ENCODE measurements at regions not wholly inside any gene's neighbourhood (a gene's known extent, or its start where the extent isn't known, plus 50 kb on each side); places are given as distances from the start of the nearest gene placed in this dataset.

DNA sequence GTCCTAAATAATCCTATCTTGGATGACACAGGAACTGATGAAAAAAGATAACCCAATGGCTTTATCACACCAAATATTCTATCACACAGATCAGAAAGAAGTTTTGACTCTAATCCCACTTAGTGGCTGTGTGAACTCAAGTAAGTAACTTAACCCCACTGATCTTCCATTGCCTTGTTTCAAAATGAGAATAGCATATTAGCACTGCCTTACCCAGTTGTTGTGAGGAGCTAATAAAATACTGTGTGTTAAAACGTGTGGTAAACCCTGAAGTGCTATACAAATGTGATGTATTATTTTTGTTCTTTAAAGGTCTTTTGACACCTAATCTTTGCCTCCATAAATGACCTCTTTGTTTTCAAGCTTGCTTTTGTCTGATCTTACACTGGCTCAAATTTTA lies 60.9 kb upstream of the ARID2 start:
- no peak for DNase-seq (ENCODE audit: low read depth in 1 of 2, low spot score in 1 of 2)

DNA sequence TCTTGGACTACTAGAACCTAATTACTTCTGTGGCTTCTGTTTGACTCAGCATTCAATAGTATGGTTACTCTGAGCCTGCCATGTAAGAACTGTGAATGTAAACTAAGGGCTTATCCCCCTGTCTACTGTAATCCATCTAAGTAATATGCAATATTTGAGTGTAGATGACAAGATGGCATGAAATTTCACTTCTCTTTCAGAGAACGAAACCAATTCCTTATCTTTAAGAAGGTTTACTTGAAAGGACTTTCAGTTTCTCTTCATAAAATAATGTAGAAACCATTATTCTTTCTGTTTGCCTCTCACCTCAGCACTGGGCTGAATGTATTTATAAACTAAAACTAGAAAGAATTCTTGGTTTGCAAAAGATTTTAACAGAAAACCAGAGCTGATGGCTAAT lies 60.4 kb upstream of the ARID2 start:
- no peak for DNase-seq (ENCODE audit: low read depth in 1 of 2, low spot score in 1 of 2)

- no peak for DNase-seq (ENCODE audit: low read depth in 1 of 2, low spot score in 1 of 2)
These were observed 59.7 kb upstream of the ARID2 start for GRCh38 chr12:45669792-45670191.

GRCh38 chr12:45670346-45671065 lies 59.0 kb upstream of the ARID2 start:
- DNase-seq (ENCODE audit: low read depth in 1 of 2, low spot score in 1 of 2) = no peak

- DNase-seq (ENCODE audit: low read depth in 1 of 2, low spot score in 1 of 2) = no peak
These were observed 58.3 kb upstream of the ARID2 start for GRCh38 chr12:45671254-45671653.

DNA sequence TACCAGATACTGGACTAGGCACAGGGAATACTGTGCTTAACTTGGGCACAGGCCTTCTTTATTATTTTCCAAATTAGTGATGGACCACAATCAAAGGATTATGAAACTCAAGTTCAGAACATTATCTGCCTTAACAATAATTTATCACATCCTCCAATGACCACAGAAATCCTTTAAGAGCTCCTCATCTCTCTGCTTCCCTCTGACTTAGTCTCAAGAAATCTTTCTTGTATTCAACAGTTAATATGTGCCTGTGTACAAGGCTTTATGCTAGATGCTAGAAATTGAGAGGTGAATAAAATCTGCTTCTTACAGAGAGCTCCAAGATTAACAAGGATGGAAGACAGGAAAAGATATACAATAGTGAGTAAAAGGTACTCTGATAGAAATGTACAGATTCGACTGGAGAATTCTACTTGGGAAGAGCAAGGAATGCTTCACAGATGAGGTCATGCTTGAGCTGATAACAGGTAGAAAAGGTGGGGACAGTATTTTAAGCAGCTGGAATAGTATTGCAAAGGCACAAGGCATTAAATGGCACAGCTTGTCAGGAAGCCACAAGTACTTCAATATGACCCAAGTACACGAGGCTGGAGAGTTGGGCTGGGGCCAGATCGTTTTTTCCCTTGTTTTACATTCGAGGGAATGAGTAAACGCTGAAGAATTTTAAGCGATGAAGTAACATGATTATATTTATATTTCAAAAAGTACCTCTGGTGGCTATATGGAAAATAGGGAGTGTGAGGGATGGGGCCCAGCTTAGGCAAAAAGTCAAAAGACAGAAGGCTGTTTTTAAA lies 55.1 kb upstream of the ARID2 start:
- DNase-seq (ENCODE audit: low read depth in 1 of 2, low spot score in 1 of 2) = no peak

DNA sequence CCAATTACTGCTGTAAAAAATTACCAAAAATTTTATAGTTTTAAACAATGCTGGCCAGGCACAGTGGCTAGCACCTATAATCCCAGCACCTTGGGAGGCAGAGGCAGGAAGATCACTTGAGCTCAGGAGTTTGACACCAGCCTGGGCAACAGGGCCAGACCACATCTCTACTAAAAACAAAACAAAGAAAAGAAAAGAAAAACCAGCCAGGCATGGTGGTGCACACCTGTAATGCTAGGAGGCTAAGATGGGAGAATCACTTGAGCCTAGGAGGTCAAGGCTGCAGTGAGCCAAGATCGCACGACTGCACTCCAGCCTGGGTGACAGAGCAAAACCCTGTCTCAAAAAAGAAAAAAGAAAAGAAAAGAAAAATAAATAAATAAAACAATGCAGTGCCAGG lies 54.0 kb upstream of the ARID2 start:
- DNase-seq (ENCODE audit: low read depth in 1 of 2, low spot score in 1 of 2) = no peak

Data from stimulated activated CD4-positive, alpha-beta T cell treated with anti-CD3 and anti-CD28 coated beads, Interleukin-15, amount 100 ng/mL, for 1 hour (primary cell).